DND-41 (cell line): ENCODE measurements at regions not wholly inside any gene's neighbourhood (a gene's known extent, or its start where the extent isn't known, plus 50 kb on each side); places are given as distances from the start of the nearest gene placed in this dataset.

ENCODE experiments used
- CTCF ChIP-seq: IDR thresholded peaks from 2 replicates; pipeline ENCODE4 v1.5.1; 2012; ENCODE audit warnings: borderline replicate concordance, low read length, moderate library complexity, mild to moderate bottlenecking; ENCODE audit not compliant: poor library complexity, severe bottlenecking; ENCODE audit errors: extremely low read depth
- EZH2 ChIP-seq: IDR thresholded peaks from 3 replicates; pipeline ENCODE4 v1.6.1; 2012; ENCODE audit warnings: borderline replicate concordance, low read depth, mild to moderate bottlenecking, moderate library complexity, low read length, inconsistent platforms; ENCODE audit not compliant: severe bottlenecking

GRCh38 chr3:125684199-125684598, 88.9 kb upstream of the OSBPL11 start:
- TF ChIP-seq CTCF (peak; percentile 51), EZH2 (no peak)
